SK-N-SH treated with all-trans-retinoic acid at 6 μM for 48 hours (cell line): ENCODE measurements at regions not wholly inside any gene's neighbourhood (a gene's known extent, or its start where the extent isn't known, plus 50 kb on each side); places are given as distances from the start of the nearest gene placed in this dataset.

Source experiments
- ARNTL ChIP-seq: fragments of 450-650 bp; formaldehyde crosslinking; IDR thresholded peaks from 2 replicates; pipeline ENCODE4 v1.5.0; 2020; ENCODE audit warnings: low read depth, mild to moderate bottlenecking, moderate library complexity, borderline replicate concordance
- CREB5 ChIP-seq: fragments of 250-450 bp; sonication (Bioruptor Pico); IDR thresholded peaks from 2 replicates; pipeline ENCODE4 v1.5.1; 2020; ENCODE audit warnings: low read depth, mild to moderate bottlenecking, moderate library complexity
- CSDC2 ChIP-seq: fragments of 250-450 bp; sonication (Bioruptor Pico); IDR thresholded peaks from 2 replicates; pipeline ENCODE4 v1.5.0; 2020; ENCODE audit warnings: mild to moderate bottlenecking, moderate library complexity
- ESRRG ChIP-seq: fragments of 250-450 bp; sonication (Bioruptor Pico); IDR thresholded peaks from 2 replicates; pipeline ENCODE4 v1.6.1; 2021; ENCODE audit warnings: mild to moderate bottlenecking
- GLIS3 ChIP-seq: fragments of 250-450 bp; sonication (Bioruptor Pico); IDR thresholded peaks from 2 replicates; pipeline ENCODE4 v1.5.0; 2020; ENCODE audit warnings: mild to moderate bottlenecking, moderate library complexity
- ISL1 ChIP-seq: fragments of 250-450 bp; sonication (Bioruptor Pico); IDR thresholded peaks from 2 replicates; pipeline ENCODE4 v2.1.2; 2022; ENCODE audit warnings: mild to moderate bottlenecking, moderate library complexity
- PATZ1 ChIP-seq: fragments of 250-450 bp; sonication (Bioruptor Pico); IDR thresholded peaks from 2 replicates; pipeline ENCODE4 v1.8.0; 2020; ENCODE audit warnings: mild to moderate bottlenecking, moderate library complexity, borderline replicate concordance
- POU6F1 ChIP-seq: fragments of 250-450 bp; sonication (Bioruptor Pico); IDR thresholded peaks from 2 replicates; pipeline ENCODE4 v1.8.0; 2021; ENCODE audit warnings: low read depth, mild to moderate bottlenecking, moderate library complexity, borderline replicate concordance
- RARB ChIP-seq: fragments of 250-450 bp; sonication (Bioruptor Pico); IDR thresholded peaks from 2 replicates; pipeline ENCODE4 v1.8.0; 2021; ENCODE audit warnings: mild to moderate bottlenecking, moderate library complexity
- TCF4 ChIP-seq: fragments of 250-450 bp; sonication (Bioruptor Pico); IDR thresholded peaks from 2 replicates; pipeline ENCODE4 v1.8.0; 2021; ENCODE audit warnings: mild to moderate bottlenecking, moderate library complexity, borderline replicate concordance
- TOX ChIP-seq: fragments of 250-450 bp; sonication (Bioruptor Pico); IDR thresholded peaks from 2 replicates; pipeline ENCODE4 v1.8.0; 2021; ENCODE audit warnings: mild to moderate bottlenecking, moderate library complexity, borderline replicate concordance
- ZC3H10 ChIP-seq: fragments of 250-450 bp; sonication (Bioruptor Pico); IDR thresholded peaks from 2 replicates; pipeline ENCODE4 v1.5.1; 2021; ENCODE audit warnings: mild to moderate bottlenecking, moderate library complexity
- ZNF70 ChIP-seq: fragments of 450-650 bp; formaldehyde crosslinking; IDR thresholded peaks from 2 replicates; pipeline ENCODE4 v1.5.0; 2020; ENCODE audit warnings: mild to moderate bottlenecking, moderate library complexity

- TF ChIP-seq PATZ1 (CRISPR knock-in tag) (no peak), RARB (CRISPR knock-in tag) (no peak), ARNTL (CRISPR knock-in tag) (no peak), ISL1 (peak; percentile 83), TCF4 (no peak), ESRRG (no peak), POU6F1 (CRISPR knock-in tag) (no peak), ZNF70 (CRISPR knock-in tag) (no peak), CREB5 (CRISPR knock-in tag) (no peak), ZC3H10 (CRISPR knock-in tag) (no peak), GLIS3 (CRISPR knock-in tag) (no peak), TOX (no peak), CSDC2 (no peak)
Measured at GRCh38 chr1:79688932-79689331, 682.4 kb upstream of the ADGRL4 start.
